ENCODE measurements at regions not wholly inside any gene's neighbourhood (a gene's known extent, or its start where the extent isn't known, plus 50 kb on each side); places are given as distances from the start of the nearest gene placed in this dataset.

- TF ChIP-seq CTCF (conservative IDR thresholded peaks at IDR 0.05; ENCODE audit: low read depth, low read length) (no peak), EZH2 (IDR thresholded peaks at IDR 0.05; ENCODE audit: borderline replicate concordance, low read depth, low read length, poor library complexity, severe bottlenecking) (no peak)
These were observed 57.2 kb upstream of the TIPARP start for GRCh38 chr3:156617145-156617544.

Data from A673 (cell line).